ENCODE measurements at regions not wholly inside any gene's neighbourhood (a gene's known extent, or its start where the extent isn't known, plus 50 kb on each side); places are given as distances from the start of the nearest gene placed in this dataset.

DNA sequence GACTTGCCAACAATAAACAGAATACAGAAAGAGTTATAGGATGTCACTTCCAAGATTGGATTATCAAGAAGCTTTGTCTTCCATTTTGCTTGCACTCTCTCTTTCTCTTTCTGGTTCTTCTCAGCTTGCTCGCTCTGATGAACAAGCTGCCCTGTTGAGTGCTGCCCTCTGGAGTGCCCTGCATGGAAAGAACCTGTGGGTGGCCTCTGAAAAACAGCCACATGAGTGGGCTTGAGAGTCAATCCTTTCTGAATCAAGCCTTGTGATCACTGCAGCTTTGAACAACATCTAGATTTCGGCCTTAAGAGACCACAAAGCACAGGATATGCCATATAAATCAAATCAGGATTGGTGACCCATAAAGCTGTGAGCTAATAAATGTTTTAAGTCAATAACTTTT is 185.1 kb downstream of the KIF2B start:
- intact Hi-C loops (cut with DNase I; ENCODE audit: low total_unique reads) = no loop called here
- H3K4me3 ChIP-seq (ENCODE audit: low read depth, poor library complexity, severe bottlenecking) = no peak overlapping the region
- DNase-seq (ENCODE audit: low spot score in 2 of 2) = no peak
- no peak for TF ChIP-seq POLR2A (IDR thresholded peaks at IDR 0.05)
- TF ChIP-seq, protein P1, sequence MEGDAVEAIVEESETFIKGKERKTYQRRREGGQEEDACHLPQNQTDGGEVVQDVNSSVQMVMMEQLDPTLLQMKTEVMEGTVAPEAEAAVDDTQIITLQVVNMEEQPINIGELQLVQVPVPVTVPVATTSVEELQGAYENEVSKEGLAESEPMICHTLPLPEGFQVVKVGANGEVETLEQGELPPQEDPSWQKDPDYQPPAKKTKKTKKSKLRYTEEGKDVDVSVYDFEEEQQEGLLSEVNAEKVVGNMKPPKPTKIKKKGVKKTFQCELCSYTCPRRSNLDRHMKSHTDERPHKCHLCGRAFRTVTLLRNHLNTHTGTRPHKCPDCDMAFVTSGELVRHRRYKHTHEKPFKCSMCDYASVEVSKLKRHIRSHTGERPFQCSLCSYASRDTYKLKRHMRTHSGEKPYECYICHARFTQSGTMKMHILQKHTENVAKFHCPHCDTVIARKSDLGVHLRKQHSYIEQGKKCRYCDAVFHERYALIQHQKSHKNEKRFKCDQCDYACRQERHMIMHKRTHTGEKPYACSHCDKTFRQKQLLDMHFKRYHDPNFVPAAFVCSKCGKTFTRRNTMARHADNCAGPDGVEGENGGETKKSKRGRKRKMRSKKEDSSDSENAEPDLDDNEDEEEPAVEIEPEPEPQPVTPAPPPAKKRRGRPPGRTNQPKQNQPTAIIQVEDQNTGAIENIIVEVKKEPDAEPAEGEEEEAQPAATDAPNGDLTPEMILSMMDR (IDR thresholded peaks at IDR 0.05) = no peak
- WGBS, 2 donors = 71 to 79% methylated on average over 2 of the region's 2 CpGs

DNA sequence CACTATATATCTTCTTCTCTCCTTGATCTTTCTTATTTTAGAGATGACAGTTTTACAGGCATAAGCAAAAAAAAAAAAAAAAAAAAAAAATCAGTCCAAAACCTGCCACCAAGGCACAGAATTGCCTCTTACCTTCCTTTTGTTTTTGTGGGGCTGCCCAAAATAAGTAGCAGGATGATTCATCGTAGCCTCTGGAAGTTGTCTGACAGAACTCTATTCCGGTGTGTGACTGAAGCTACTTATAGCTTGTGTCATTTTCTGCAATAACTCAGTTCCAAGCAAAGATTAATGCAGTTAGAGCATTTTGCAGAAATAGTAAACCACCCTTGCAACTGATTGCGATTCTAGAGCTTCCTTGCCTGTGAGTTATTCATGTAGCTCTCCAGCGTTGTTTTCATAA is 186.8 kb downstream of the KIF2B start:
- no peak overlapping the region for H3K4me3 ChIP-seq (ENCODE audit: low read depth, poor library complexity, severe bottlenecking)
- no peak for DNase-seq (ENCODE audit: low spot score in 2 of 2)
- 33 to 43% methylated on average over 4 of the region's 4 CpGs for WGBS, 2 donors
- TF ChIP-seq POLR2A (IDR thresholded peaks at IDR 0.05) = no peak
- TF ChIP-seq, protein P1 (IDR thresholded peaks at IDR 0.05) = no peak
- intact Hi-C loops (cut with DNase I; ENCODE audit: low total_unique reads) = no loop called here

DNA sequence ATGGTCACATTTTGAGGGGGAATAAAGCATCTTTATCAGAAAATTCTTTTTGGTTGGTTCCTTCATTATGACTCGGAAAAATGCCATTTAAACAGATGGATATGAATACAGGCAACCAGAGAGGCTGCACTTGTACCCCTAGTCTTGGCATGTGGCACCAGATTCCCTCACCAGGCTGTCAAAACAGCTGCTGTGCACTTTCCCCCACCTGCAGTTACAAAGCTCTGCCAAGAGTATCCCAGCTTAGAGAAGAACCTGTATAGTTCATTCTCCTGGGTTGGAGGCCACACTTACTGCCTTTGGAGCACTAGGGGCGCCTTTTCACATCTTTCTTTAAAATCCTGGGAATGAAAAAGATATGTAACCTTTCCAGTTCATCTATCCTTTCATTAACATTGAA is 190.3 kb downstream of the KIF2B start:
- H3K4me3 ChIP-seq (ENCODE audit: low read depth, poor library complexity, severe bottlenecking) = no peak overlapping the region
- 66 to 73% methylated on average over 2 of the region's 2 CpGs for WGBS, 2 donors
- DNase-seq (ENCODE audit: low spot score in 2 of 2) = no peak
- intact Hi-C loops (cut with DNase I; ENCODE audit: low total_unique reads) = no loop called here
- TF ChIP-seq, protein P1 (IDR thresholded peaks at IDR 0.05) = no peak
- TF ChIP-seq POLR2A (IDR thresholded peaks at IDR 0.05) = no peak

DNA sequence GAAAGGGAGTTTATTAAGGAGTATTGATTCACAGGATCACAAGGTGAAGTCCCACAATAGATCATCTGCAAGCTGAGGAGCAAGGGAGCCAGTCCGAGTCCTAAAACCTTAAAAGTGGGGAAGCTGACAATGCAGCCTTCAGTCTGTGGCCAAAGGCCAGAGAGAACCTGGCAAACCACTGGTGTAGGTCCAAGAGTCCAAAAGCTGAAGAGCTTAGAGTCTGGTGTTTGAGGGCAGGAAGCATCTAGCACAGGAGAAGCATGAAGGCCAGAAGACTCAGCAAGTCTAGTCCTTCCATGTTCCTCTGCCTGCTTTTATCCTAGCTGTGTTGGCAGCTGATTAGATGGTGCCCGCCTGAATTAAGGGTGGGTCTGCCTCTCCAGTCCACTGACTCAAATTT is 193.0 kb downstream of the KIF2B start:
- WGBS, 2 donors = 69 to 82% methylated on average over 2 of the region's 2 CpGs
- TF ChIP-seq, protein P1 (IDR thresholded peaks at IDR 0.05) = no peak
- no peak for TF ChIP-seq POLR2A (IDR thresholded peaks at IDR 0.05)
- no peak for DNase-seq (ENCODE audit: low spot score in 2 of 2)
- H3K4me3 ChIP-seq (ENCODE audit: low read depth, poor library complexity, severe bottlenecking) = no peak overlapping the region
- intact Hi-C loops (cut with DNase I; ENCODE audit: low total_unique reads) = no loop called here

DNA sequence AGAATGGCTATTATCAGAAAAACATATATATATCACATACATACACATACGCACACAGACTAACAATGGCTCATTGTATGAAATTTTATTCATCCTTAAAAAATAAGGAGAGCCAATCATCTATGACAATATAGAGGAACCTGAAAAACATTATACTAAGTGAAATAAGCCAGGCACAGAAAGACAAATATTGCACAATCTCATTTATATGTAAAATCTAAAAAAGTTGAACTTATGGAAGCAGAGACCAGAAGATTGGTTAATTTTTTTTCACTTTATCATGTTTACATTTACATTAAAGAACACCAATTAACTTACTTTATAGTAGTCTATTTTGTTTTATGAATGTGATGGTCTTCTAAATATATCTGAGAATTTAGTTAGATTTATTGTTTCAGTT is 198.7 kb downstream of the KIF2B start:
- 95 to 96% methylated on average over 1 of the region's 1 CpG for WGBS, 2 donors
- intact Hi-C loops (cut with DNase I; ENCODE audit: low total_unique reads) = no loop called here
- no peak for DNase-seq (ENCODE audit: low spot score in 2 of 2)
- TF ChIP-seq POLR2A (IDR thresholded peaks at IDR 0.05) = no peak
- TF ChIP-seq, protein P1 (IDR thresholded peaks at IDR 0.05) = no peak
- no peak overlapping the region for H3K4me3 ChIP-seq (ENCODE audit: low read depth, poor library complexity, severe bottlenecking)

DNA sequence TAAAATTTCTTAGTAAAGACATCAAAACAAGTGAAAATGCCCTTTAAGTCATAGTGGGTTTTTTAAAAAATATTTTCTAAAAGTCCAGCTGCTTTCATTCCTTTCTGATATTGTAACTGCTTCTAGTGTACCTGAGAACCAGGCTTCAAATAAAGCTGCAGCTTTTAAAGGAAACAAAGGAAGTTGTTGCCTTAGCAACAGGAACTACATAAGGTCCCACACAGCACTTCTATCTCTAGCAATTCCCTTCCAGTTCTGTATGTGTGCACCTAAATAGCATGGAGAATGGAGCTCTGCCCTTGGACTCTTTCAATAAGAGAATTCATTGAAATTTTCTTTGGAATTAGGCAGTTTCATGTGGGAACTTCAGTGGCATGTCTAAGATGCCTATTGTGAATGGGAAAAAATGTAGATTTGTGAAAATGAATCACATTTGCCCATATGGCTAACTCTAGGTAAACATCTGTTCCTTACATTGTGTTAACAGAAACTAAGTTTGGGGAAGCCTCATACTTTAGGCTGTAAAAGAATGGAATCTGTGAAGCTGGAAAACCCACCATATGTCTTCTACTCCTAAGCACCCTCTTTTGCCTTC is 206.4 kb downstream of the KIF2B start:
- no peak for DNase-seq (ENCODE audit: low spot score in 2 of 2)
- no peak for TF ChIP-seq POLR2A (IDR thresholded peaks at IDR 0.05)
- TF ChIP-seq, protein P1 (IDR thresholded peaks at IDR 0.05) = no peak
- intact Hi-C loops (cut with DNase I; ENCODE audit: low total_unique reads) = no loop called here
- no peak overlapping the region for H3K4me3 ChIP-seq (ENCODE audit: low read depth, poor library complexity, severe bottlenecking)

All from lower leg skin (tissue), 4 donors.